Keratinocyte (primary cell): ENCODE measurements at regions not wholly inside any gene's neighbourhood (a gene's known extent, or its start where the extent isn't known, plus 50 kb on each side); places are given as distances from the start of the nearest gene placed in this dataset.

Source experiments
- DNase-seq: peaks from one replicate; pipeline ENCODE4 v3.0.0-alpha.2; 2011; ENCODE audit warnings: low read depth, missing footprints, low spot score
- FAIRE-seq: peaks from 2 replicates; lab custom pipeline; 2011; peaks lifted over from hg19 to GRCh38; lab: Jason Lieb, UNC
- H2AFZ ChIP-seq: 2 replicates; pipeline ENCODE4 v1.6.0; 2012; ENCODE audit warnings: low read length, control low read depth, inconsistent platforms; ENCODE audit not compliant: control insufficient read depth
- H3K27ac ChIP-seq: 2 replicates; pipeline ENCODE4 v1.5.1; 2011; ENCODE audit warnings: low read length; ENCODE audit not compliant: control insufficient read depth, insufficient read depth
- H3K27me3 ChIP-seq: 3 replicates; pipeline ENCODE4 v1.6.0; 2011; ENCODE audit warnings: low read length; ENCODE audit not compliant: control insufficient read depth, insufficient read depth; ENCODE audit errors: extremely low read depth
- H3K36me3 ChIP-seq, 2 experiments: 2 replicates in 1 of 2; 3 replicates in 1 of 2; pipeline ENCODE4 v1.5.1; 2011; ENCODE audit warnings: low read length in 2 of 2, mild to moderate bottlenecking in 1 of 2; ENCODE audit not compliant: control insufficient read depth in 2 of 2, insufficient read depth in 2 of 2; ENCODE audit errors: extremely low read depth in 1 of 2
- H3K4me1 ChIP-seq: 3 replicates; pipeline ENCODE4 v1.5.1; 2011; ENCODE audit warnings: low read length; ENCODE audit not compliant: control insufficient read depth, insufficient read depth; ENCODE audit errors: extremely low read depth
- H3K4me2 ChIP-seq: 3 replicates; pipeline ENCODE4 v1.6.0; 2011; ENCODE audit warnings: low read depth, low read length; ENCODE audit not compliant: control insufficient read depth, insufficient read depth; ENCODE audit errors: extremely low read depth
- H3K4me3 ChIP-seq, 3 experiments: fragments of 200-600 bp in 1 of 3; sonication (generic) in 1 of 3; 2 replicates in 2 of 3; 3 replicates in 1 of 3; pipeline ENCODE4 v1.5.1; 2011 to 2016; ENCODE audit warnings: low read length in 3 of 3, mild to moderate bottlenecking in 3 of 3, control low read depth in 2 of 3, inconsistent platforms in 1 of 3, low read depth in 1 of 3, mixed read lengths in 1 of 3, mixed run types in 1 of 3, moderate library complexity in 1 of 3; ENCODE audit not compliant: control insufficient read depth in 2 of 3, insufficient read depth in 2 of 3; ENCODE audit errors: extremely low read depth in 1 of 3
- H3K79me2 ChIP-seq: 2 replicates; pipeline ENCODE4 v1.6.0; 2012; ENCODE audit warnings: low read length; ENCODE audit not compliant: control insufficient read depth, insufficient read depth
- H3K9ac ChIP-seq: 3 replicates; pipeline ENCODE4 v1.6.0; 2011; ENCODE audit warnings: low read length; ENCODE audit not compliant: control insufficient read depth, insufficient read depth; ENCODE audit errors: extremely low read depth
- H3K9me1 ChIP-seq: 3 replicates; pipeline ENCODE4 v1.6.0; 2011; ENCODE audit warnings: low read length; ENCODE audit not compliant: control insufficient read depth, insufficient read depth; ENCODE audit errors: extremely low read depth
- H3K9me3 ChIP-seq: 2 replicates; pipeline ENCODE4 v1.5.1; 2012; ENCODE audit warnings: low read depth, low read length; ENCODE audit not compliant: control insufficient read depth
- H4K20me1 ChIP-seq: 3 replicates; pipeline ENCODE4 v1.6.0; 2011; ENCODE audit warnings: low read length; ENCODE audit not compliant: control insufficient read depth, insufficient read depth; ENCODE audit errors: extremely low read depth
- CTCF ChIP-seq, 3 experiments: IDR thresholded peaks in 1 of 3; conservative IDR thresholded peaks in 1 of 3; optimal IDR thresholded peaks in 1 of 3; 2 replicates in 2 of 3; 3 replicates in 1 of 3; pipeline versions ENCODE3 to v1.5.1; 2011; ENCODE audit warnings: low read length in 3 of 3, mild to moderate bottlenecking in 3 of 3, moderate library complexity in 2 of 3, control low read depth in 1 of 3, inconsistent platforms in 1 of 3; ENCODE audit not compliant: insufficient read depth in 2 of 3; ENCODE audit errors: extremely low read depth in 1 of 3
- EZH2 ChIP-seq: IDR thresholded peaks from one replicate; pipeline ENCODE4 v1.6.1; 2012; ENCODE audit warnings: inconsistent platforms, mild to moderate bottlenecking, low read length, moderate library complexity
- dilution Hi-C: fragments of 300-500 bp; cut with MboI; formaldehyde crosslinking; loops from one replicate; pipeline ENCODE4 v1.7.0; 2020; ENCODE audit warnings: low sequenced_read_pairs; ENCODE audit not compliant: extremely low pct_ligation_motif_present

DNA sequence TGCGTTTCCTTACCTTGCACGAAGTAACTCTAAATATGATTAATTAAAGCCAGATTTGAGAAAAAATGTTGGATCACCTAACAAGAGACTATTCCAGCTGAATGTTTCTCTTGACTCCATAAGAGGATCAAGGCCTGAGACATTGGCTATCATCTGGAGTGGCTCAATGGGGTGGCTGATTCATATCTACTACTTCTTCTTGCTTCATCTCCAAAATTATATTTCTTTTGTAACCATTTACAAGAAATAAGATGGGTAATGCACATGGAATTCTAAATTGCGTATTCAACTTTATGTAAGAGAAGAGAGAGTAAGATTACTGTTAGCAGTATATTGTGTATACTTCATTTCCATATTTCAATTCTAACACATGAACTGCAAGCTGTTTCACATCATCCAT lies 819.0 kb upstream of the EYS start:
- dilution Hi-C loops: no loop called here
- DNase-seq: no peak
- H2AFZ ChIP-seq: no peak overlapping the region
- no peaks in the 10 kb centered on the region for H3K27me3 ChIP-seq
- H4K20me1 ChIP-seq: no peaks in the 10 kb centered on the region
- H3K9me3 ChIP-seq: no peaks in the 10 kb centered on the region
- no peak for FAIRE-seq
- no peak overlapping the region for H3K4me2 ChIP-seq
- H3K4me3 ChIP-seq: no peak overlapping the region
- H3K4me1 ChIP-seq: no peaks in the 10 kb centered on the region
- no peaks in the 10 kb centered on the region for H3K36me3 ChIP-seq
- no peaks in the 10 kb centered on the region for H3K79me2 ChIP-seq
- no peak for TF ChIP-seq CTCF (optimal IDR thresholded peaks at IDR 0.05 in 1 of 3, IDR thresholded peaks at IDR 0.05 in 1 of 3, conservative IDR thresholded peaks at IDR 0.05 in 1 of 3; ENCODE audit: extremely low read depth in 1 of 3, insufficient read depth in 2 of 3, low read length in 3 of 3)
- no peak for TF ChIP-seq EZH2
- H3K27ac ChIP-seq: no peak overlapping the region
- no peaks in the 10 kb centered on the region for H3K9me1 ChIP-seq
- no peak overlapping the region for H3K9ac ChIP-seq

- Histone ChIP-seq H3K9me3 (no peaks in the 10 kb centered on the region), H3K4me3 (no peak overlapping the region), H3K4me1 (no peaks in the 10 kb centered on the region), H3K4me2 (no peak overlapping the region), H4K20me1 (no peaks in the 10 kb centered on the region), H3K9ac (no peak overlapping the region), H3K27ac (no peak overlapping the region), H3K36me3 (no peaks in the 10 kb centered on the region), H3K9me1 (no peaks in the 10 kb centered on the region), H3K27me3 (no peaks in the 10 kb centered on the region), H2AFZ (no peak overlapping the region), H3K79me2 (no peaks in the 10 kb centered on the region)
- FAIRE-seq (no peak), DNase-seq (no peak)
- dilution Hi-C loops: no loop called here
- TF ChIP-seq EZH2 (no peak), CTCF (optimal IDR thresholded peaks at IDR 0.05 in 1 of 3, IDR thresholded peaks at IDR 0.05 in 1 of 3, conservative IDR thresholded peaks at IDR 0.05 in 1 of 3; ENCODE audit: extremely low read depth in 1 of 3, insufficient read depth in 2 of 3, low read length in 3 of 3) (no peak)
Measured at GRCh38 chr6:66522864-66523263, 815.8 kb upstream of the EYS start.
